ENCODE measurements at regions not wholly inside any gene's neighbourhood (a gene's known extent, or its start where the extent isn't known, plus 50 kb on each side); places are given as distances from the start of the nearest gene placed in this dataset.
"Not testable (repeated sequence)": the region's sequence is repeated elsewhere in the genome, so short reads cannot be mapped to it uniquely, and the experiment has no call there.

DNA sequence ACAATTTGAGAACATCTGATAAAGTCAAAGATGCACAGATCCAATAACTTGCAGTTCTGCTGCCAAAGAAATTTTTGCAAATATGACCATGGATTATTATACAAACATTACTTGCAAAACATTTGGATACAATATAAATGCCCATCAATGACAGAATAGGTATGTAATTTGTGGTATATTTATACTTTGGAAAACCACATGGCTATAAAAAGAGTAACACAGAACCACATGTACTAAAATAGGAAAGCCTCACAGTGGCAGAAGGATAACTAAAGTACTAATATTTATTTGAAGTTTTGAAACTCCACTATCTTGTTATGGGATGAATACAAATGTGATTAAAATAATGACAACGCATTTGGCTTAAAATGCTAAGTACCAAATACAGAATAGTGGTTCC, 51.8 kb upstream of the DNAJC10 start:
- Histone ChIP-seq H3K9me3 (replicated peaks; ENCODE audit: control insufficient read depth, insufficient read depth, low read length) (no peaks in the 10 kb centered on the region), H3K27me3 (replicated peaks in 1 of 2; ENCODE audit: control insufficient read depth in 2 of 2, insufficient read depth in 2 of 2, low read length in 1 of 2) (peaks cover 1 to 5% of the 10 kb centered on the region in 2 experiments; a peak in 2 of 4 replicates), H3K27ac (ENCODE audit: control insufficient read depth, insufficient read depth) (no peak overlapping the region), H3K9ac (ENCODE audit: control insufficient read depth, insufficient read depth, low read length) (no peak overlapping the region), H2AFZ (ENCODE audit: control insufficient read depth, low read depth, low read length) (no peak overlapping the region), H3K4me3 (no peak overlapping the region), H3K4me1 (ENCODE audit: control insufficient read depth, insufficient read depth, low read length) (no peaks in the 10 kb centered on the region), H3K79me2 (ENCODE audit: control insufficient read depth, insufficient read depth, low read length) (no peaks in the 10 kb centered on the region), H3K36me3 (ENCODE audit: control insufficient read depth in 2 of 2, insufficient read depth in 2 of 2, low read length in 1 of 2) (no peaks in the 10 kb centered on the region), H3K4me2 (ENCODE audit: control insufficient read depth, insufficient read depth) (no peak overlapping the region), H4K20me1 (ENCODE audit: control insufficient read depth, insufficient read depth) (no peaks in the 10 kb centered on the region)
- ChIA-PET POLR2A (no interaction called here), RAD21 (ENCODE audit: unreplicated experiment) (no interaction called here), SMC1A (ENCODE audit: uncharacterized antibody, unreplicated experiment) (interaction anchor here (4.3 kb wide), 1 partner anchor 315 kb away, joined by 47 read pairs; no protein-coding TSS in a partner anchor), CTCF (no interaction called here)
- WGBS (ENCODE audit: insufficient coverage, insufficient replicate concordance, low lambda C conversion rate, missing lambda C conversion rate), result 0% methylated on average over 1 of the region's 1 CpG
- DNase-seq (ENCODE audit: low read depth, low spot score), result no peak
- FAIRE-seq, result no peak
- no peak for ATAC-seq
- no TSS peak for BruUV-seq (replicated peaks)
- intact Hi-C loops (cut with micrococcal nuclease; ENCODE audit: unreplicated experiment), result no loop called here
- in situ Hi-C loops (cut with MboI), result no loop called here
- TF ChIP-seq DPF2 (IDR thresholded peaks at IDR 0.05), result no peak
- TF ChIP-seq MEF2A (IDR thresholded peaks at IDR 0.05; ENCODE audit: insufficient read depth, low read depth, low read length), result no peak
- no peak for TF ChIP-seq FOXM1 (IDR thresholded peaks at IDR 0.05; ENCODE audit: low read depth, low read length)
- TF ChIP-seq, protein P1, sequence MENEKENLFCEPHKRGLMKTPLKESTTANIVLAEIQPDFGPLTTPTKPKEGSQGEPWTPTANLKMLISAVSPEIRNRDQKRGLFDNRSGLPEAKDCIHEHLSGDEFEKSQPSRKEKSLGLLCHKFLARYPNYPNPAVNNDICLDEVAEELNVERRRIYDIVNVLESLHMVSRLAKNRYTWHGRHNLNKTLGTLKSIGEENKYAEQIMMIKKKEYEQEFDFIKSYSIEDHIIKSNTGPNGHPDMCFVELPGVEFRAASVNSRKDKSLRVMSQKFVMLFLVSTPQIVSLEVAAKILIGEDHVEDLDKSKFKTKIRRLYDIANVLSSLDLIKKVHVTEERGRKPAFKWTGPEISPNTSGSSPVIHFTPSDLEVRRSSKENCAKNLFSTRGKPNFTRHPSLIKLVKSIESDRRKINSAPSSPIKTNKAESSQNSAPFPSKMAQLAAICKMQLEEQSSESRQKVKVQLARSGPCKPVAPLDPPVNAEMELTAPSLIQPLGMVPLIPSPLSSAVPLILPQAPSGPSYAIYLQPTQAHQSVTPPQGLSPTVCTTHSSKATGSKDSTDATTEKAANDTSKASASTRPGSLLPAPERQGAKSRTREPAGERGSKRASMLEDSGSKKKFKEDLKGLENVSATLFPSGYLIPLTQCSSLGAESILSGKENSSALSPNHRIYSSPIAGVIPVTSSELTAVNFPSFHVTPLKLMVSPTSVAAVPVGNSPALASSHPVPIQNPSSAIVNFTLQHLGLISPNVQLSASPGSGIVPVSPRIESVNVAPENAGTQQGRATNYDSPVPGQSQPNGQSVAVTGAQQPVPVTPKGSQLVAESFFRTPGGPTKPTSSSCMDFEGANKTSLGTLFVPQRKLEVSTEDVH (IDR thresholded peaks at IDR 0.05; ENCODE audit: low read depth, partially characterized antibody), result no peak
- no peak for TF ChIP-seq NFXL1 (IDR thresholded peaks at IDR 0.05; ENCODE audit: borderline replicate concordance)
- no peak for TF ChIP-seq BHLHE40 (IDR thresholded peaks at IDR 0.05; ENCODE audit: borderline replicate concordance in 1 of 2, low read depth in 2 of 2, low read length in 1 of 2)
- no peak for TF ChIP-seq SREBF1 (IDR thresholded peaks at IDR 0.05; ENCODE audit: low read length)

DNA sequence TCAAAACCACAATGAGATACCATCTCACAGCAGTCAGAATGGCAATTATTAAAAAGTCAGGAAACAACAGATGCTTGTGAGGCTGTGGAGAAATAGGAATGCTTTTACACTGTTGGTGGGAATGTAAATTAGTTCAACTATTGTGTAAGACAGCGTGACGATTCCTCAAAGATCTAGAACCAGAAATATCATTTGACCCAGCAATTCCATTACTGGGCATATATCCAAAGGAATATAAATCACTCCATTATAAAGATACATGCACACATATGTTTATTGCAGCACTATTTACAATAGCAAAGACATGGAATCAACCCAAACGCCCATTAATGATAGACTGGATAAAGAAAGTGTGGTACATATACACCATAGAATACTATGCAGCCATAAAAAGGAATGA, 50.6 kb upstream of the DNAJC10 start:
- H3K9me3 ChIP-seq (replicated peaks; ENCODE audit: control insufficient read depth, insufficient read depth, low read length); H3K36me3 ChIP-seq (ENCODE audit: control insufficient read depth in 2 of 2, insufficient read depth in 2 of 2, low read length in 1 of 2); H3K4me1 ChIP-seq (ENCODE audit: control insufficient read depth, insufficient read depth, low read length); DNase-seq (ENCODE audit: low read depth, low spot score); H2AFZ ChIP-seq (ENCODE audit: control insufficient read depth, low read depth, low read length); H3K27ac ChIP-seq (ENCODE audit: control insufficient read depth, insufficient read depth); FAIRE-seq; H3K79me2 ChIP-seq (ENCODE audit: control insufficient read depth, insufficient read depth, low read length); H3K27me3 ChIP-seq (replicated peaks in 1 of 2; ENCODE audit: control insufficient read depth in 2 of 2, insufficient read depth in 2 of 2, low read length in 1 of 2); H4K20me1 ChIP-seq (ENCODE audit: control insufficient read depth, insufficient read depth); H3K4me3 ChIP-seq; H3K4me2 ChIP-seq (ENCODE audit: control insufficient read depth, insufficient read depth); BruUV-seq (replicated peaks); in situ Hi-C loops (cut with MboI); H3K9ac ChIP-seq (ENCODE audit: control insufficient read depth, insufficient read depth, low read length); ATAC-seq; POLR2A ChIA-PET: not testable (repeated sequence)
- intact Hi-C loops (cut with micrococcal nuclease; ENCODE audit: unreplicated experiment), result loop anchor here (5.0 kb wide), 1 partner anchor 427 kb away; no protein-coding TSS in a partner anchor
- ChIA-PET CTCF (interaction anchor here (0.8 to 2.2 kb wide), 8 partner anchors 9 to 923 kb away, joined by 3 to 93 read pairs (median 4); no protein-coding TSS in a partner anchor), RAD21 (ENCODE audit: unreplicated experiment) (interaction anchor here (2.8 kb wide), 1 partner anchor 314 kb away, joined by 52 read pairs; no protein-coding TSS in a partner anchor), SMC1A (ENCODE audit: uncharacterized antibody, unreplicated experiment) (interaction anchor here (0.9 to 4.3 kb wide), 5 partner anchors 18 to 314 kb away, joined by 3 to 47 read pairs (median 4); no protein-coding TSS in a partner anchor)
- 62% methylated on average over 3 of the region's 3 CpGs for WGBS (ENCODE audit: insufficient coverage, insufficient replicate concordance, low lambda C conversion rate, missing lambda C conversion rate)

Measured in GM12878 (cell line).